ENCODE measurements at regions not wholly inside any gene's neighbourhood (a gene's known extent, or its start where the extent isn't known, plus 50 kb on each side); places are given as distances from the start of the nearest gene placed in this dataset.
"Not testable (repeated sequence)": the region's sequence is repeated elsewhere in the genome, so short reads cannot be mapped to it uniquely, and the experiment has no call there.

DNA sequence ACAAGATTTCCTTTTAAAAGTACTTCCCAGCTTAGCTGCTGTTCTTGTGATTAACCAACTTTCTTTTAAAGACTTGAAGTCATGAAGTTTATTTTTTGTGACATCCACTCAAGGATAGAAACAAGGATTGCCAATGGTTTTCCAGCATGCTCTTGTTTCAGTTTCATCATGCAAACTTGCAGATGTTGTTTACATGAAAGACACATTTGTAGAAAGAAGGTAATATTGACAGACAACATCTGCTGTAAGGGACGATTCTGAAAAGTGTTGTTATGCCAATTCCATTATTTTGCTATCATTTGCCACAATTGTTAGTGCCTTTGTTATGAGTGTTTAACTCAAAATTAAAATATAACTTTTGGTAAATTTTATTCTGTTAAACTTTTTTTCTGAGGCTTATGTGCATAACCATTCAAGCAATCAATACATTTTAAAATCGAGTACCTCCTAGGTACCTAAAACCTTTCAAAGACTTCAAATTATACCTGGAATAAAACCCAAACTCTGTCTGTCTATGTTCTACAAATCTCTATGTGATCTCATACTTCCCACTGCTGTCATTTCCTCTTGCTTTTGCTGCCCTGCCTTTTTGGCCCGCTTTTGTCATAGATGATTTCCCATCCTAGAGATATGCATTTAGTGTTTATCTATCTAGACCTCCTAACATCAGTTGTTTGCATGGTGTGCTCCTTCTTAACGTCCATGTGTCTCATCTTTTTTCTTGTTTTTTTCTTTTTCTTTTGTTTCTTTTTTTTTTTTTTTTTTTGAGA is 630.4 kb downstream of the NR2F2 start:
- DNase-seq = no peak

DNA sequence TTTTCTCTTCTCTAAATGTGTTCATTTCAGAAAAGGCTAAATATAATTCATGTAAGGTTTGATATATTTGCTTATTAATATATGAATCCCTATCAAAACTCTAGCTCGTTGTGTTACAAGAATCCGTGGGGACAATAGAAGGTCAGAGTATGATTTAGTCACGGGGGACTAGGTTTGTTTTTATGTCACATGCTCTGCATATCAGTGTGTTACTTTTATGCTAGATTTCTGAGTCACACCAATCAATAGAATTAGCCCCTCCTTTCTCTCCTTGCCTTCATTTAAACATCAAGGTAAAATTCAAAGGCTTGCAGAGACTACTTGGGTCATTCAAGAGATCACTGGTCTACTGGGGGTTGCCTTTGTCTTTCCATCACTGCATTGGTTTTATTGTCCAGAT is 636.1 kb downstream of the NR2F2 start:
- no peak for DNase-seq

DNA sequence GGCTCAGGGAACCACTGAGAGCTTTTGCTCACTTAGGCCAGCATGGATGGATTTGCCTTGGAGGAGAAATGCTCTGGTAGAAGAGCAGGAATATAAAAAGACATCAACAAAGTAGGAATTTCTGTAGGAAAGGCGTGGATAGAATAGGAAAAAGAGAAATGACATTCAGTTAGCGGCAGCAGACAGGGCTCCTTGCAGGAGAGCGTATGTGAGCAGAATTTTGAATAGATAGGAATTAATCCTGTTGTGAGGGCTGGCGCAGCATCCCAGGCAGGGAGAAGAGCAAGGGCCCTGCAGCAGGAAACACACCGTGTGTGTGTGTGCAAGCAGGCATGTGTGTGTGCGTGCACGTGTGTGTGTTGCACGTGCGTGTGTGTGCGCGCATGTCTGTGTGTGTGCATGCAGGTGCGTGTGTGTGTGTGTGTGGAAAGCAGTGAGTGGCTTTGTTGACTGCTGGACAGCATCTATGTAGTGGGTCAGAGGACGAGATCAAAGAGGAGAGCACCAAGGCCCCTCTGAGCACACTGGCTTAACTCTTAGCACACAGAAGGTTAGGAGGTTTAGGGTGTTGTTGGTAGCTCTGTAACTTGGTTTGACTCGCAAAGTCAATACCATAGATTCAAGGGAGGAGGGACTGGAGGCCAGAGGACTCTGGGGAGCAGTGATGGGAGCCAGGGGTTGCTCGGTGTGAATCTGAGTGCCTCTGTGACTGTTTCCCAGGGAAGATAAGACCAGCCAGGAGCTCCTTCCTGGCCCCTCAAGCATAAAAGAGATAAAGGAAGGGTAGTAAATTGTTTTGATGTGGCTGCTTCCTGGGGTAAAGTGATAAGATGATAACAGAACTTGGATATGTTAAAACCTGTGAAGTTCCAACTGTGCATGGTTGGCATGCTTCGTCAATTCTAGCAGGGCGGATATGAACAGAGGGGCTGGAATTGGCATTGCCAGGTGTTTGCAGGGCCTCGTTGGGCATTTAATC is 639.5 kb downstream of the NR2F2 start:
- no peak for DNase-seq

DNA sequence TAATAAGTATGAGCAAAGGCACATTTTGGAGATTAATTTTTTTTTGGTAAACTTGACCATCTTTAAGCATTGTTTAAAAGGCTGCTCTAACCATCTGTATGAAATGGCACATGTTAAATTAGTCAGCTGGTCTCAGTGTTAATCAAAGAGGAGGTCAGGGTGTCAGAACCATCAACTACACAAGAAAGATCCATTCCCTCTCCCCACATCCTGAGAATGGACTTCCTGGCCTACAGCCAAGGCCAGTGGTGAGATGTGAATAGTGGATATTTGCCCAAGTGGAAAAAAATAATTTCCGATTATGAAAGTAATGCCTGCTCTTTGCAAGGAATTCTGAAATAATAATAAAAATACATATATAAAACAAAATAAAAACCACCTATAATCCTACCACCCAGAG is 641.7 kb downstream of the NR2F2 start:
- DNase-seq = no peak

DNA sequence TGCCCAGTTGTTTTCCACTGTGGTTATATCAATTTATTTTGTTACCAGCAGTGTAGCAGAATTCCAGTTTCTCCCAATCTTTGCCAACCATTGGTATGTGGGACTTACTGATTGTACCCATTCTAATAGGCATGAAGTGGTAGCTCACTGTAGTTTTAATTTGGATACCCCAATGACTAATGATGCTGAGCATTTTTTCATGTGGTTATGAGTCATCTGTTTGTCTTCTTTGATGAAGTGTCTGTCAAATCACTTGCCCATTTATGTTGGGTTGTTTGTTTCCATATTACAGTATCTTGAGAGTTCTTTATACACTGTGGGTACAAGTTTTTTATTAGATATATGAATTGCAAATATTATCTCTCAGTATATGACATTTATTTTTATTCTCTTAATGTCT is 644.3 kb downstream of the NR2F2 start:
- no peak for DNase-seq

DNA sequence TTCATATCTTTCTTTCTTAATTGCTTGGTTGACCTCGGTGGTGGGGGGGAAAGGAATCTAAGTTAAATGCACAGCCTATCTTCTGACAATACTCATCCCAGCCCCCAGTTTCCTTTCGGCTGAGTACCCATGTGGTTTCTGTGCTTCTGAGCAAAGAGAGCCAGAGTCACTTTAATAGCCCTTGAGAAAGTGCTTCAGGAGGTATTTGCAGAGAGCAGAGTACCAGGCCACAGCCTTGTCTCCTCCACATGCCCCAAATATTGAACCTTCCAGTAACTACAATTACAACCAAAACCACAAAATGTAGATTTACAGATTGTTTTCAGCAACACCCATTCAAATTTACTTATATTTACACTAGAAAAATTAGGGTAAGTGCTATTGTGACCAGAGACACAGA is 647.4 kb downstream of the NR2F2 start:
- DNase-seq = no peak

DNA sequence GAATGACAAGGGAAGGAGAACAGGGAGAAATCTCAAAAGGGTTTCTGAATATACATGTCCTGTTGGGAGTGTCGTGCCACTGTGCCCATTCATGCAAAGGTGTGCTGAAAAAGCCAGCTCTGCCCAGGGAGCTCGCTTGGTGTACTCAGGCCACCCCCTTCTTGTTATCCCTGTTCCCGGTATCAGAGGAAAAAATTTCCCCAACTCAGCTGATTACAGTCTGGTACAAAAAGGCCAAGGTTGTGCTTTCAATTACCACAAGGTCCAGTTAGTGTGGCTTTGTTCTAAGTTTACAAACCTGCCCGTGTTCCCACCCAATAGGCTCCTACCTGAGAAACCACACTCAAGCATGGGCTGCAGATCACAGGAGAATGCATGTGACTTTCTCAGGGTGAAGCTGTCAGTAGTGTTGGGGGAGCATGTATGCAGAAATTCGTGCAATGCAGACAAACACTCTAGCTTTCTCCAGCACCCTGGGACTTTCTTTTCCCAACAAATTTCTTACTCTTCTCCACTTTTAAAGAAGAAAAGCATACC is 648.5 kb downstream of the NR2F2 start:
- DNase-seq = no peak

DNA sequence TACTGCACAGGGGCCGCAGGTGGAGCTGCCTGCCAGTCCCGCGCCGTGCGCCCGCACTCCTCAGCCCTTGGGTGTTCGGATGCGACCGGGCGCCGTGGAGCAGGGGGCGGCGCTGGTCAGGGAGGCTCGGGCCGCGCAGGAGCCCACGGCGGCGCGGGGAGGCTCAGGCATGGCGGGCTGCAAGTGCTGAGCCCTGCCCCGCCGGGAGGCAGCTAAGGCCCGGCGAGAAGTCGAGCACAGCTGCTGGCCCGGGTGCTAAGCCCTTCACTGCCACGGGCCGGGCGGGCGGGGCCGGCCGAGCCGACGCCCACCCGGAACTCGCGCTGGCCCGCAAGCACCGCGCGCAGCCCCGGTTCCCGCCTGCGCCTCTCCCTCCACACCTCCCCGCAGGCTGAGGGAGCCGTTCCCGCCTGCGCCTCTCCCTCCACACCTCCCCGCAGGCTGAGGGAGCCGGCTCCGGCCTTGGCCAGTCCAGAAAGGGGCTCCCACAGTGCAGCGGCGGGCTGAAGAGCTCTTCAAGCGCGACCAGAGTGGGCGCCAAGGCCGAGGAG is 653.7 kb downstream of the NR2F2 start:
- DNase-seq = not testable (repeated sequence)

DNA sequence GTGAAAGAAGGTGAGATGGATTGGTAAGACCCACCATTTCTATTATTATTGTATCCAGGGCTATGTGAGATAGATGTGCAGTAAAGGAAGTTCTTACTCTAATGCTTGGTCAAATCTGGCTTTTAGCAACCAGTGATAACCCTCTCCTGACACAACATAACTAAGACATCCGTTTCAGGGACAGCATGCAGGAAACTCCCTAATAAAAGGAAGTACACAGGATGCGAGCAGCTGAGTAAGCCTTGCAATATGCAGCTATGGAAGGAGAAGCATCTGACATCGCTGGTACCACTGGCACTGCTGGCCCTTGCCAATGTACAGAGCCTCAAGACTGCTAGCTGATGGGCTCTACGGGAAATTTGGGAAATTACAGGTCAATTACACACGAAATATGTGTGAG is 662.3 kb downstream of the NR2F2 start:
- DNase-seq = no peak

DNA sequence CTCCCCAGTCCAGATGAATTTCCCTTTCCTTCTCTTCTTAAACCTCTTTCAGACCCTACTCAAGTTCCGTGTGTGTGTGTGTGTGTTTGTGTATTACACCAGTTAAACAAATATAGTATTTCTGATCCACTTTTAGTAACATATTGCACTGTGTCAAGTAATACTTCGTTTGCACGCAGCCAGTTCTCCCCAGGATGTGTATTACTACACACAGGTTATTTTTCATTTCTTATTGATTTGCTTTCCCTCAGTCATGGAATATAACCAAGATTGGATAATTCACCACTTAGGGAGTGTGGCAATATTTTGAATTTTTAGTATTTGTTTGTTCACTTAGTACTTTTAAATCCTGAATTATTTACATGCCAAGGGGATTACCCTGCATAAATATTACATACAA is 667.0 kb downstream of the NR2F2 start:
- no peak for DNase-seq

DNA sequence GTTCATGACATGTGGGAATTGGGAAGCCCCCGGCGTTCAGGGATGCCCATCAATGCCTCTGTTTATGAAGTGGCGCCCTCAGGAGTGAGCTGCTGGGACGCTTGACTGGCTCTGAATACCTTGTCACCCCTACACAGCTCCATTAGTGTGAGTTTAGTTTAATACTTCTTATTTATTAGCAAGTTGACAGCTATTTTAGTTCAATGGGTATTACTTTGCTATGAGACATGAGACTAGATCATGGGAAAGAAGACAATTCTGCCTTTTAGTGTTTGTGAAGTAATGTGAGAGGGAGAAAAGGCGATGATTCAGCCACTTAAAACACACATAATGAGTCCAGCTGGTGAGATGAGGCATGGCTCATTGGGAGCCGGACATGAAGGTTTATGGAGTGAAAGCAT is 678.5 kb downstream of the NR2F2 start:
- DNase-seq = no peak

DNA sequence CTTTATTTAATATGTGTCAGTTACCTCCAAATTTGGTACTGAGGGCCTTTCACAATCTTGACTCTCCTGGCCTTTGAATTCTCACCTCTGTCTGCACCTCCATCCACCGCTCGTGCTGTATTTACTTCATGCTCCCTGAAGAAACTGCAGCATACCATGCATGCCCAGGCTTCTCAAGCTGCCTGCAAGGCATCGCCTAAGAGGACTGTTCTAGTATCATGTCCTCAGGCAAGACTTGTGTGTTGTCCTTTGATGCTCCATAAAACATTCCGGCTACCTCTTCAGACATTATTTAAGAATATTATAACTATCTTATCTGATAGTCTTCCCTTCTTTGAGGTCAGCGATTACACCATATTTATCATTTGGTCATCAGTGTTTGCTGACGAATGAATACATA is 682.5 kb downstream of the NR2F2 start:
- no peak for DNase-seq

DNA sequence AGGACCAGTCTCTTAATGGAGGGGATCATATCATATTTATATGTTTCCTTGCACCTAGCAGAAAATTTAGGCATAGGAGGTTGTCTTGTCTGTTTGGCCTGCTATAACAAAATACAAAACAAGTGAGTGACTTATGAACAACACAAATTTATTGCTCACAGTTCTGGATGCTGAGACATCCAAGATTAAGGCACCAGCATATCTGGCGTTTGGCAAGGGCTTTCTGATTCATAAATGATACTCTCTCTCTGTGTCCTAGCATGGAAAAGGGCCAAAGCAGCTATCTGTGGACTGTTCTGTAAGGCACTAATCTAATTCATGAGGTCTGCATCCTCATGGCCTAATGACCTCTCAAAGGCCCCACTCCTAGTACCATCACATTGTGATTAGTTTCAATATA is 683.0 kb downstream of the NR2F2 start:
- DNase-seq = no peak

DNA sequence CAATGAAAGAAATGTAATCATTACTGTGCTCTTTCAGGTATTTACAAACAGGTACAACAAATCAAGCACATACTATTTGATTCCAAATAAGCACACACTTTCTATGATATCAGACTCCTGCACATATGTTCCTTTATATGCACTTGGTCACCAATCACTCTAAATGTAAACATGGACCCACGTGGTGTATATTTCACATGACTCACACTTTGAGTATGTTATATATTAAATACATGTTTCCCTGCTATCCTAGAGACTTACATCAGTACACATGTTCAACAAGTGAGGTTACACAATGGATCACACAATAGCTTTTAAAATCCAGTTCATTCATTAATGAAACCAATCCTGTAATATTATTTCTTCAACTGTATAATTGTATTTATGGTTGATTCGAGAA is 683.5 kb downstream of the NR2F2 start:
- DNase-seq = no peak

DNA sequence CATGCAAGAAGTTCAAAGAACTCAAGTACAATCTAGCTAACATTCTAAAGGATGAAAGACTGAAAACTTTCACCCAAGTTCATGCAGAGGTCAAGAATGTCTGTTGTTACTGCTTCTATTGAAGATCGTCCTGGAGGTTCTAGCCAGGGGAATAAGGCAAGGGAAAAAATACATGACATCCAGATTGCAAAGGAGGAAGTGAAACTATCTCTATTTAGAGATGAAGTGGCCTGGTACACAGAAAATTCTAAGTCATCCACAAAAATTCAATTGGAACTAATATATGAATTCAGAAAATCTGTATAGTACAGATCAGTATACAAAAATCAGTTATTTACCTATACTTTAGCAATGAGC is 693.0 kb downstream of the NR2F2 start:
- no peak for DNase-seq

DNA sequence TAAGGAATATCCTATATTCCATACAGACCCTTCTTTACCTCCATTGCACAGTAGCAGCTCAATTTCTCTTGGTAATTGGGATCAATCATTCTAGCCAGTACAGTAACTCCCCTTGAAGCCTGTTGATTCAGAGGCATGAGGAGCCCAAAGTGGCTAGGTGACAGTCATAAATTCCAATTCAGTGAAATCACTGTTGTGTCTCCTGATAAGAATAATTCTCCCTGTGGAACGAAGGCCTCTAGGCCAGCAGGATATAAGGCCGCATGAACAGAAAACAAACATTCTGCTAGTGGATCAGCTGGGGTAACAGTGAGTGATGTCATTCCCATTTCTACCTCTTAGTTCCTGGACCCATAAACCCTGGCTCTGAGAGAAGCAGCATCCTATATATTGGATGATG is 696.3 kb downstream of the NR2F2 start:
- DNase-seq = no peak

DNA sequence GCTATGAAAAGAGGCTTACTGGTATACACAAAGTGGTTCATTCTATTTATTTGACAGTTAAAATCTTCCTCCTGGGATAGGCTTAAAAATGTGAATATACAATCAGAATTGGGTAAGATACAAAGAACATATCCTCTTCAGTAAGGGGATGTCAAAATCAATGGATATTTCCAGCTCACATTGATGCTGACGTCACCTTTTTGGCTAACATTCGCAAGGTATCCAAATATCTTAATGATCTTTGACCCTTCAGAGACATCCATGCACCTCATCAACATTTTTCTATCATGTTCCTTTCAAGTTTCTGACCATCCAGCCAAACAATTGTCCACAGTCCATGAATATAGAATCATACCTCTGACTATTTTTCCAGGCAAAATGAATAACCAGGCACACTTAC is 697.3 kb downstream of the NR2F2 start:
- no peak for DNase-seq

DNA sequence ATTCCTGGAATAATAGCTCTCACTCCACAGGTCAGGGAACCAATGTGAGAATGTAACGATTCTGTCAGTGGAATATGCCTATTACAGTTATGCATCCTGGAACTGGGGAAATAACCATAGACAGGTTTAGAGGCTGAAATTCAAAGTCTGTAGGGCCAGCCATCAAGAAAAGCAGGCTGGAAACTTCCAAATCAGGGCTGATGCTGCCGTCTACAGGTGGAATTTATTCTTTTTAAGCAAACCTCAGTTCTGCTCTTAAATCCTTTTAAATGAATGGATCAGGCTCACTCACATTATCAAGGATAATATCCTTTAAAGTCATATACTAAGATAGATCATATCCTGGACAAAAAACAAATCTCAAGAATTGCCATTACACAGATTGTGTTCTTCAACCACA is 699.8 kb downstream of the NR2F2 start:
- no peak for DNase-seq

DNA sequence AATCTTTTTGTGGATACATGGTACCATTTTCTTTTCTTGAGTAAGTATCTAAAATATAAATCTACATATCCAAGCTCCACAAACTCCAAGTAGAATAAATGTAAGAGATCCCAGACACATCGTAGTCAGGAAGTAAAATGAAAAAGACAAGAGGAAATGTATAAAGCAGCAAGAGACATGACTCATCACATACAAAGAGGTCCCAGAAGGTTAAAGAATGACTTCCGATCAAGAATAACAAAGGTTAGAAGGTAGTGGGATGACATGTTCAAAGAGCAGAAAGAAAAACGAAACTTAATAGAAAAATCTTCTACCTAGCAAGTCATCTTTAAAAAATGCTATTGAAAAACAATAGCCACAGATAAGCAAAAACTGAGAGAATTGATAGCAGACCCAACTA is 705.8 kb downstream of the NR2F2 start:
- no peak for DNase-seq

DNA sequence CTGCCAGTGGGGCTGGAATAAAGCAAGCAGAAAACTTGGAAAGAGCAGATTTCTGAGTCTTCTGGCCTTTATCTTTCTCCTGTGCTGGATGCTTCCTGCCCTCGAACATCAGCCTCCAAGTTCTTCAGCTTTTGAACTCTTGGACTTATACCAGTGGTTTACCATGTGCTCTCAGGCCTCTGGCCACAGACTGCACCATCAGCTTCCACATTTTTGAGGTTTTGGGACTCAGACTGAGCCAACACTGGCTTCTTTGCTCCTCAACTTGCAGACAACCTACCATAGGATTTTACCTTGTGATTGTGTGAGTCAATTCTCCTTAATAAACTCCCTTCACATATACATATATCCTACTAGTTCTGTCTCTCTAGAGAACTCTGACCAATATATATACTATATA is 706.6 kb downstream of the NR2F2 start:
- DNase-seq = no peak

DNA sequence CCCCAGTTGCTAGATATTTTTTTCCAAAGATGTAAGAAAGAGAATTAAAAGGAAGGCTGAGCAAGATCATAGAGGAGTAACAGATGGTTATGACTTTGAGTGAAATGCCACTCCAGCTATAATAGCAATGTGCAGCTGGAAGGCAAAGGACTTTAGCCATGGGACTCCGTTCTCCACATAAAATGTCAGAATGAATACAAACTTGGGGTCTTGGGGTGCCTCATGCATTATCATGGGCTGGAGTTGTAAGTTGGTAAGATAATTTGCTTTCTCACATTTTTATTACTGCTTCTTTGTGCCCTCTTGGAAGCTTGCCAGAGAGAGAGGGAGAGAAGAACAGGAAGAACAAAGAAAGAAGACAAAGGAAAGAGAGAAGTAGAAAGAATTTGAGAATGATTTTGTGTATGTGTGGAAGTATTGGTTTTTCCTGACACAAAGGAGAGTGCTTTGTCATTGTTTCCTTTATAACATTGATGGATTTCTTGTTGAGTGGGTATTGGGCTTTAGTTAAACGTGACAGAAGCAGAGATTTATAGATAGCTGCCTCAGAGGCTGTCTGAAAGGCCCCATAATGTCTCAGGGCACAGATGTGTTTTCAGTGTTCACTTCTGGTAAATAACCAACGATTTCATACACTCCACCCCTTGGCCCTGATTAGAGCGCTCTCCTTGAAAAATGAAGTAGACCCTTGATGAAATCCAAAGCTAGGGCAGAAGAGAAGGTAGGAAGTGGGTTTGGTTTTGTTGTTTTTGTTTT is 715.3 kb downstream of the NR2F2 start:
- DNase-seq = no peak

DNA sequence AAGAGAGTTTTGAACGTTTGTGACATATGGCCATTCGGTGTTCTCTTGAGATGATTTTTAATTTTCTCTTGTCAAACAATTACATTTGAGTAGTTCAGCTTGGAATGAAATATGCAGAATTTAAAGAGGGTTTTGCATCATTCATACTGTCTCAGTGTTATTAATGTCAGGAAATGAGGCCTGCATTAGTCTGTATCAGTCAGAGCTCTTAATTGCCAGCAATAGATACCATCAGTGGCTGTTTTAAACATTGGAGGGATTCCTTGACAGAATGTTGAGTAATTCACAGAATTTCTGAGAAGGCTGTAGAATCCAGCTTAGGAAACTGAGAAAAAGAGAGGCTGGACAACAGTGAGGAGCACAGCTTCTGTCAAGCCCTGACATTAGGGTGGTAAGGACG is 722.0 kb downstream of the NR2F2 start:
- DNase-seq = no peak

DNA sequence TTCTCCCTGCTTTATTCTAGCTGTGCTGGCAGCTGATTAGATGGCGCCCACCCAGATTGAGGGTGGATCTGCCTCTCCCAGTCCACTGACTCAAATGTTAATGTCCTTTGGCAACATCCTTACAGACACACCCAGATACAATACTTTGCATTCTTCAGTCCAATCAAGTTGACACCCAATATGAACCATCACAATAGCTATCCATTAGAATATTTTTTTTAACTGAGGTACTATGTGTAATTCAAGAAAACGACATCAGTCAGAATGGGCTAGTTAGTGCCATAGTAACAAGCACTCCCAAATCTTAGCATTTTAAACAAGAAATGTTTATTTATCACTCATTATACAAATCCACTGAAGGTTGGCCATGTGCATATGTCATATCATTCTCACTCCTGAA is 723.1 kb downstream of the NR2F2 start:
- no peak for DNase-seq
